NCI-H2196 treated with DMSO at 0.1 percent for 48 hours (cell line): ENCODE measurements at regions not wholly inside any gene's neighbourhood (a gene's known extent, or its start where the extent isn't known, plus 50 kb on each side); places are given as distances from the start of the nearest gene placed in this dataset.

Source experiments
- DNase-seq: peaks from one replicate; lab custom pipeline; 2025; ENCODE audit not compliant: unreplicated experiment; lab: John Stamatoyannopoulos, UW

DNA sequence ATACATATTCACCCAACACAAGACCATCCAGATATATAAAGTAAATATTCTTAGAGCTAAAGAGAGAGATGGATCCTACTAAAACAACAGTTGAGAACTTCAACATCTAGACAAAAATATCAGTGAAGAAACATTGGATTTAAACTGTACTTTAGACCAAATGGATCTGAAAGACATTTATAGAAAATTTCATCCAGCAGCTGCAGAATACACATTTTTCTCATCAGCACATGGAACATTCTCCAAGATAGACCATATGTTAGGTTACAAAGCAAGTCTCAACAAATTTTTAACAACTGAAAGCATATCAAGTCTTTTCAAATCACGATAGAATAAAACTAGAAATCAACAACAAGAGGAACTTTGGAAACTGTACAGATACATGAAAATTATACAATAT lies 369.0 kb upstream of the CCDC54 start:
- DNase-seq = no peak

DNA sequence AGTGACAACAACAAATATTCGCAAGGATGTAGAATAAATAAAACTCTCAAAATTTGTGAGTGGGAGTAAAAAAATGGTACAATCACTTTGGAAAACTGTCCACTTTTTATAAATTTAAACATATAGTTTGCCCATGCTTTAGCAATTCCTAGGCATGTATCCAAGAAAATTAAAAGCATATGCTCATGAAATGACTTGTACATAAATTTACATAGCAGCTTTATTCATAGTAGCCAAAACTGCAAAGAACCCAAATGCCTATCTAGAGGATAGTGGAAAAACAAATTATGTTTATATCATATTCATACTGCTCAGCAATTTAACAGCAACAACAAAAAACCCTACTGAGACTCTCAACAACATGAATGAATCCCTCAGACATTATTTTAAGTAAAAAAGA lies 363.6 kb upstream of the CCDC54 start:
- no peak for DNase-seq

DNA sequence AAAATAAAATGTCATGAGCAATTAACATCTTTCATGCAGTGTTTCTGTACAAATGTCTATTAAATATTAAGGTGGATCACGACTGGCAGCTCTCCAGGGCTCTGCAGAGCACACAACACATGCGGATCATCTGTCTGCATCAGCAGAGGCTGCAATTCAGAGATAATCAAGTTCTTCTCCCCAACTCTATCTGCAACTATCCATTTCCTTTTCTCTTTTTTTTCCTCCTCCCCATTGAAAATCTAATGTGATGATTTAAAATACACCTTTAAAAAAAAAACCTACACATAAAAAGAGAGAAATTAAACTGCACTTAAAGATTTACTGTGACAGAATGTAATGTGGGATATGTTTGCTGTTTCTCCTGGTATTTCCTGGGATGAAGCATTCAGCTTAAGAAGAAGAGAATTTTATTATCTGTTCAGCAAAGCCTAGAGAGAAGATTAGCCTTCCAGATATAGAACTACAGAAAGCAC lies 352.6 kb upstream of the CCDC54 start:
- DNase-seq = no peak

DNA sequence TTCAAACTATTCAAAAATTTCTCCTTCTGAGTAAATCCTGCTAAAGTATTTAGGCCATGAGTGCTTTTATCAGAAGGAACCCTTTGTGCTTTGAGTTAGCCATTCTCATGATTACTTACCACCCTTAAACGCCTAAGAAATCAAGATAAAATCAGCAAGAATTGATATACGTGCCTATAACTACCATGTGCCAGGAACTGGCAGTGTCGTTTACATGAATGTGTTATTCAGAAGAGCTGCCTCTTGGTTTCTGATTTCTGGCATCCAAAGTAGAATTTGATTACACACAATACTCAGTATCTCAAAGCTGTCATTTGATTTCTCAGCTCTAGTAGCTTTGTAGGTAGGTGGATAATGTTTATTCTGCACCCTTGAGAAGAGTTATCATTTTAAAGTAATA lies 351.3 kb upstream of the CCDC54 start:
- no peak for DNase-seq

DNA sequence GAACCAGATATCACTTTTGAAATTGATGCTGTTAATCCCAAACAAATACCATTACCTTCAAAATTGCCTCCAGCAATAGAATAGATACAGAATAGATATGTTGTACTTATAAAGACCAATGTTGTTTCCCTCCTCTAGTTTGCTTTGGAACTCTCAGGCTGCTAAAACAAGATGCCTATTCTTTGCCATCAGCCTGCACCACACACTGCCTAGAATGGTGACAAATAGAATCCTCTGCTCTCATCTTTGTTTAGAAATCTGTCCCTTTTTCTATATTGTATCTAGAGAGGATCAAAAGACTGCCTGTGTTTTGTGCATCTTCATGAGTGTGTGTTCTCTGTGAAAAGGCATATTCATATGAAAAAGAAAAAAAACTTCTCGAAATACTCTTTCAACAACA lies 349.2 kb upstream of the CCDC54 start:
- no peak for DNase-seq

DNA sequence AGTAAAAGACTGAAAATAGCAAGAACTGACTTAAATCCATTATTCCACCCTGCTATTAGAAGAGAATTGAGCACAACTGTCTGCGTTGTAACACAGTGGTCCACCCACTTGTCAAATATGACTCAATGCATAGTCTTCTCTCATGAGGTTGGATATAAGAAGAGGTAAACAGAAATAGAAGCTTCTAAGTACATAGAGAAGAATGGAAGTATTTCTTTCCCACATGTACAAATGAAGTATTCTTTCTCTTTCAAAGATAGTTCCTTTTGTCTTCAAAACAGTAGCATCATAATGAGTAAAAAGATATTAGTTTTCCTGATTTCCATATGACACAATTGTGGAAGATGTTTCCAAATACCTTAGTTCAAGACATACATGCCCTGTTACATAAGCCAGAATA lies 348.6 kb upstream of the CCDC54 start:
- DNase-seq = no peak

DNA sequence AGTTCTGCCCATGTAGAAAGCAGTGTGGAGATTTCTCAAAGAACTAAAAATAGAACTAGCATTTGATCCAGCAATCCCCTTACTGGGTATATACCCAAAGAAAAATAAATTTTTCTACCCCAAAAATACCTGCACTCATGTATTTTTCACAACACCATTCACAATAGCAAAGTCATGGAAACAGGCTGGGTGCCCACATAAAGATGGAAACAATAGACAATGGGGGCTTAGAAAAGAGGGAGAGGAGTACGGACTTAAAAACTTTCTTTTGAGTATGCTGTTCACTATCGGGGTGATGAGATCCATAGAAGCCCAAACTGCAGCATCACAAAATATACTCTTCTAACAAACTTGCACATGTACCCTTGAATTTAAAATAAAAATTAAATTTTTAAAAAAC lies 345.1 kb upstream of the CCDC54 start:
- DNase-seq = no peak

DNA sequence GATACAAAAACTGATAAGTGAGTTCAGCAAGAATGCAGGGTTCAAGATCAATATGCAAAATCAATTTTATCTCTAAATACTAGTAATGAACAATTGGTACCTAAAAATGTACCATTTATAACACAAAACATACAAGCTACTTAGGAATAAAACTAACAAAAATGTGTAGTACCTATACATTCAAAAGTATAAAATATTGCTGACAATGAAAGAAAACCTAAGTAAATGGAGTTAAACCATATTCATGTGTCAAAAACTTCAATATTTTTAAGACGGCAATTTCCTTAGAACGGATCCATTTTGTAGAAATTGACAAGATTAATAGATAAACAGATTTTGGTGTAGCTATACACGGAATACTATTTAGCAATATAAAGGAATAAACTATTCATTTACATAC lies 343.1 kb upstream of the CCDC54 start:
- no peak for DNase-seq

DNA sequence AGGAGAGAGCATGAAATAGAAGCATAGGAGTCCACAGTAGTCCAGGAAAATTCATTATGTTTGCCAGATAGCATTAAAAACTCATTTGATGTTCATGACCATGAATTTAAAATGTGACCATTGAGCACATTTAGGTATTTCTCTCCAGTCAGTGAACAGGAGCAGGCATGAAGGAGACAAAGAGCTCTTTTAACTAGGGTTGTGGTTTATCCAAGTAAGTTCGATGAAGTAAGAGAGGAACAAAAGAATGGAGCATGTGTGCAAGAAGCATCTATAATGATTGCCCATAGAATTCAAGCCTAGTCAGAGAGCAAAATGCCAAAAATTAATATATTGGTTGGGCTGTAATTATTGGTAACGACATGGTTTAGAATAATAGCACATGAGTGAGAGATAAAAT lies 342.1 kb upstream of the CCDC54 start:
- DNase-seq = no peak

DNA sequence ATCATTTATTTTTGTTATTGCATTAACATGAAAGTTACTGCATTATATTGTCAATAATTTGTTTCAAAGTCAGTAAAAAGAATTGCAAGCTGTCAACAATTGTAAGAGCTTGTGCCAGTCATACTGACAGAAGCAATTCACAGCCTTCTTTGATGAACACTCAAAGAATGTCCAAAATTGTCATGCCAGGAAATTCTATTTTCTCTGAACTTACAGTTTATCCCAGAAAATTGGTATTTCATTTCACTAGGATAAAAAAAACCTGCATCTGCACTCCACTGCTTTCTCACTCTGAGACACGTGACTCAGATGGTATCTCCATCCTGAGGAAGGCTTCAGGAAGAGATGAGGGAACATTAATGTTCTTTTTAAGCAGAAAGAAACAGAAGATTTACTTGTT lies 332.6 kb upstream of the CCDC54 start:
- no peak for DNase-seq

DNA sequence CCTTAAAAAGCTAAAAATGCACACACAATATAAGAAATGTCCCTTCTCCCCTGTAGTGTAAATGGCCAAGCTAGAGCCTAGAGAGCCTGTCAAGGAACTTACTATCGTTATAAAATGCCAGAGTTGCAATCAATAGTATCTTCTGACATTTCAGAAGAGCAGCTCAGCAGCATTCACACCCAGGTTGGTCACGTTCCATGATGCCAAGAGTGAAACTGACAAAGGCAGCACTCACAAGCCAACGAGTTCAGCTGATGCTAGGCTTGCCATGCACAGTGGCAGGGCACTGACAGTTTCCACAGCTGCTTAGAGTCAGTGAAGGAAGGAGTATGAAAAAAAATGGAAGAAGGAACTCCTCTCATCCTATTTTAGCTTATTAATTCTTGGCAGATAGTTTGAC lies 331.4 kb upstream of the CCDC54 start:
- no peak for DNase-seq

DNA sequence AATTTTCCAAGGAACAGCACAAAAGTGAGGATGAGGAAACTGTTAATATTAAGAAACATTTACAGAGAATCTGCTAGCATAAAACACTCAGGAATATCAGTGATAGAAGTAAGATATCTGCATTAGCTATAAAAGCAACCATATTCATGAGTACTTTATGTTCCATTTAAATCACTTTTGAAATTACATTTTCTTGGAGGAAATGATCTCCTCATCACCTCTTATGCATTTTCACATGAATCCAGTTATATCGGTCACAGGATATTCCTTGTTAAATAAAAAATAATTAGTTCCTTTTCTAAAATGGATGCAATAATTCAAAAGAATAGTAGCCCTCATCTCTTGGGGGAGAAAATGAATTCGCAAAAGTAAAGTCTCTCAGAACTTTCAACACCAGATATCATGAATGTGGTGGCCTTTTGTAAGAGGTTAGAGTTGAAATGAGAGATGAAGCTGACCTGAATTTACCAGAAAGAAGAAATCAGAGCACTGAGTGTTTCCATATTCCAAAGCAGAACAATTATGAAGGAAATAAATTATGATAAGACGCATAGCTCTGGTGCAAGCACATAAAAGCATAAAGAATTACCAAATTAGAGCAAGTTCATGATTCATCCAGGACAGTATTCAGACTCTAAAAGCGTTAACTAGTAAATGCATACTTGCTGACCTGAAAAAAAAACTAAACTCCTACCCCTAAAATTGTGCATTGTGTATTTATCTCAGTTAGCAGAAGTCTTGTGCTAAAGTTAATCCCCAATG lies 321.9 kb upstream of the CCDC54 start:
- no peak for DNase-seq

DNA sequence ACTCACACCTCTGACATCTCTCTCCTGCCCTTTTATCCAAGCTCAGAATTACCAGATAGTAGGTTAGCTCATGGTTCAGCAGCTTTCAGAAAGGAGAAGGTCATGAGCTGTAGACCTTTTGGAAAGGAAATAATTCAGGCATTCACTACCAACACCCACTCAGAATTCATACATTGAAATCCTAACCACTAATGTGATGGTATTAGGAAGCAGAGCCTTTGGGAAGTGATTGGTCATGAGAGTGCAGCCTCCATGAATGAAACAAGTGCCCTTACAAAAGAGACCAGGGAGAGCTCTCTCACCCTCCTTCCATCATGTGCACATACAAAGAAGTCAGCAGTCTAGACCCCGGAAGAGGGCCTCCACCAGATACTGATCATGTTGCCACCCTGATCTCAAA lies 315.8 kb upstream of the CCDC54 start:
- DNase-seq = no peak

DNA sequence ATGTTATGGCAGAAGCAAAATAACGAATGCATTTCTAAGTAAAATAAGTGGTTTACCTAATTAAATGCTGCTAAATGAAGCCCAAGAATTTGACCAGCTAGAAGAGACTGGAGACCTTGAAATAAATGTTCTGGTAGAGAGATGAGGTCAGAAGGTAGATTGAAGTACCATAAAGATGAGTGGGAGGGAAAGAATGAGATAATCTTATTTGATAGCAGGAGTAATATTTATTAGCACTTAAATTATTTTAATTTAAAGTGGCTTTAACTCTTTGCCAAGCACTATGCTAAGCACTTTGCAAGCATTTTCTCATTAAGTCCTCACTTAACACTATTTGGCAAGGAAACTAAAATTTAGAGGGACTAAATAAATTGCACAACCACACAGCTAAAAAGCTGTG lies 314.9 kb upstream of the CCDC54 start:
- DNase-seq = no peak

DNA sequence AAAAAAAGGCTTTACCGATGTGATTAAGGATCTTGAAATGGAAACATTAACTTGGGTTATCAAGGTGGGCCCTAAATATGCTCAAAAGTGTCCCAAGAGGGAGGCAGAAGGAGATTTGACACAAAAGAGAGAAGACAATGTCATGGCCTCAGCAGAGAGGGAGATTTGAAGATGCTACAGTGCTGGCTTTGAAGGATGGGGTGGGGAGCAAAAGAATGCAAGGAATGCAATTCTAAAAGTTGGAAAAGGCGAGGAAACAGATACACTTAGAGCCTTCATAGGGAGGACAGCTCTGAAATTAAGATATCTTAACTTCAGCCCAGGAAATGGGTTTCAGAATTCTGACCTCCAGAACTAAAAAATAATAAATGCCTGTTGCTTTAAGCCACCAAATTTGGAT lies 314.5 kb upstream of the CCDC54 start:
- no peak for DNase-seq

DNA sequence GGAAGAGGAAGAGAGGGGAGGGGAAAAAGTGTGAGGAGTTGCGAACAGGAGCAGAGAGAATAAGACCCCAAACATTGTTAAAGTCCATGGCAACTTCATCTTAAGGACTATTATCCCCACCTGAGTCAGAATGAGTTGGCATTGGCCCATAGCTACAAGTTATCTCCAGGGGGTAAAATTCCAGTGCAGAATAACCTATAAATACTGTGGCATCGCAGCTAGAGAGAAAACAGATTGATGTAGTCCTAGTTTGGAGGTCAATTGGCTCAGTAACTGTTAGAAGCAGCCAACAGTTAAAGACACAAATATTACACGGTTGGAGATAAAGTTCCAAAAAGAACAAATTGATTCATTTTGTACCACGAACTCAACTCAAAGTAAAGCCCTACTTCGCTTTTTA lies 313.9 kb upstream of the CCDC54 start:
- DNase-seq = no peak

DNA sequence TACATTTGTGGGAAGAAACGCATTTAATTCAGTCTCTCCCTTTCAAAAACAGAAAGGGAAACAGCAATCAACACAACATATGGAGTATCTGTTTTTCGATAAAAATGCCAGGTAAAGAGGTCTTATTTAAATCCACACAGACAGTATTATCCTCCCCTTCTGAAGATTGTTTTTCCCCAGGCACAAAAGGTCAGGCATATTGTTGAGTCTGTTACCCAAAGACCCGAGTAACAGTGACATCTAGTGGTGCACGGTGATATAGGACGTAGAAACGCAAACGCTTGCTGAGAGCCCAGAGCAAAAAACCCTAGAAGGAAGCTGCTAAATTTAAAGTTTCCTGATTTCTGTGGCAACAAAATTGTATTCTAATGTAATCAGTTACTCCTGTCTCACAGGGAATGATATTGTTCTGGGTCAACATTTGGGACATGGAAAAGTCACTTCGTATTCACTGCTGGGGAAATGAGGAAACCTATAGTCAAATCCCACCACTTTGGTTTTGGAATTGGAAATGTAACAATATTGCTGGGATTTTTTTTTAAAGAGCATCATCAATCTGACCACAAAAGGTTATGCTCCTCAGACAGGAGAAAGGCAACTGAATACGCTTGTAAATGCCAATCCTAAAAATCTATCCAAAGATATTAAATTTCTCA lies 312.7 kb upstream of the CCDC54 start:
- peak; percentile 52 for DNase-seq

DNA sequence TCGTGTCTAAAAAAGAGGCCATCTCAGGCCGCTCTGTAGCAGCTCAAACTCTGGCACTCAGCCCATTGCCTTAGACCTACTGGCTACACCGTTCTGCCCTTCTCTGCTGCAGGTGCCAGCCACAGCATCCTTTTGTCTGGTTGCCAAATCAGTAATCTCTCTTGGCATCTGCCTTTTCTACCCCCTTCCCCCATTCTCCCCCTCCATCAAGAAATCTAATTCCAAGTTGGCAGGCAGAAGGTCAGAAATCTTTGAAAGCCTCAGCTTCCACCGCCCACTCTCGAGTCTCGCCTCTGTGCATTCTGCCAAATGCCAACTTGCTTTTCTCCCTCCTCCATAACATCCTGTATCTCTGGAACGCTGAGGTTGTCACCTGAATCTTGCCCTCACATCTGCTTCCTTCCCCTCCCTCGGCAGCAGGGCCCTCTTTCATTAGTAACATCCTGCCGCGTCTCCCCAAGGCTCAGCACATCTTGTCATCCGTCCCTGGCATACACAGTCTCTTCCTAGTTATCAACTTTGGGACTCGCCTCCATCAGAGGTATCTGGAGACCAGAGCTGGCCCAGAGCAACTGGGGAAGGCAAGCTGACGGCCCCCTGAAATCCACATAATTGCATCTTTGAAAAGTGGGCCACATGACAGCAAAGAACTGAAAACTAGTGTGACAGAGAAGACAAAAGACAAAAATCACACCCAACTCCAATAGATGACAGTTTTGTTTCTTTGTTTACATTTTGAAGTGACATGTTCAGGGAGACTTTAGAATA lies 312.0 kb upstream of the CCDC54 start:
- DNase-seq = peak; percentile 74

DNA sequence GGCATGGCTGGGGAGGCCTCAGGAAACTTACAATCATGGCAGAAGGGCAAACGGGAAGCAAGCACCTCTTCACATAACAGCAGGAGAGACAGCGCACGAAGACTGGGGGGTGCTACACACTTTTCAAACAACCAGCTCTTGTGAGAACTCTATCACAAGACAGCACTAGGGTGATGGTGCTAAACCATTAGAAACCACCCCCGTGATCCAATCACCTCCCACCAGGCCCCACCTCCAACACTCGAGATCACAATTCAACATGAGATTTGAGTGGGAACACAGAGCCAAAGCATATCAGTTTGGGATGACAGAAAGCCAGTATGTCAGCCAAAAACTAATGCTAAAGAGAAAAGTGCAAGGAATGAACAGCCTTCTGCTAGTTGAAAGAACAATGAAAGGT lies 309.8 kb upstream of the CCDC54 start:
- no peak for DNase-seq

DNA sequence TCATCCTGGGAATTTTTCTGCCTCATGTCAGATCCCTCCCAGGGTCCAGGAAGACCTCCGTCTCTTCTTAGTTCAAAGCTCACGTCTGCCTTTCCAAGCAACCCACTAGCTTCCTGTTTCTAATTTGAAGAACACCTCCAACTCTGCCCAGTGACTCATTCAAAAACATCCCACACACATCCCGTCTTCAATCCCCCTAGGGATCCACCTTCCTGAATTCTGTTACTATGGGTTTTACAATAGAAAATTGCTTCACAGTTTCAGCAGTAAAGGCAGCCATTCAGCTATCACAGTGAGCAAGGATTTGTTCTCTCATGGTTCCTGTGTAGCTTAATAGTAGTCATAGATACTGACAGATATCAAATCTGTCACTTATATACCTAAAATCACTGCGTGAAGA lies 308.3 kb upstream of the CCDC54 start:
- no peak for DNase-seq

DNA sequence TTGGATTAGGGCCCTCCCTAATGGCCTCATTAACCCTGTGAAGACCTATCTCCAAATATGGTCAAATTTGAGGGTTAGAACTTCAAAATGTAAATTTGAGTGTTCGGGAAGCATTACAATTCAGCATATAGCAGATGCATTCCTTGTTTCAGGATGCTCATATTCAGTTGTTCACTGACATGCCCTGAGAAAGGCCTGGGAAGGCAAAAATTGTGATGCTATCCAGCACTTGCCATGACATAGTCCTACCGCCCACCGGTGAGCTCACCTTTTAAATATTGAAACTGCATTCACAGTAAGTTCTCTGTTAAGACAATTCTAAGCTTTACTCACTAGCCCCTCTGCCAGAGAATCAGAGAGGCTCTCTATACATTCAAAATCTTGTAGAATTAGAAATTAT lies 300.3 kb upstream of the CCDC54 start:
- no peak for DNase-seq

DNA sequence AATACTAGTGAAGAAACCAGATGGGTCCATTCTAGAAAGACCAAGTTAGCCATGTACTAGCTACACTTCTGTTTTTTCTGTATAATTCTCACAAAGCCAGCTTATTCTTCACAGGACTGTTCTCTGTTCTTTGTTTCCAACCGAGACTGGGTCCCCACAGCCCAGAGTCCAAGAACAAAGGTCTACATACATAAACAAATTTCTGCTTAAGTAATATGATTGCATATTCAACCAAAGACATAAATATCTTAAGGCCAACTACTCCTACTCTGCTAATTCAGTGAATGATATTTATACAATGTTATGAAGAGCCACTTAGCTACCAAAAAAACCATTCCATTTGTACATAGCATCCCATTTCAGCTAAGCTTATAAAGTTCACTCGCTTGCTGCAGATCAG lies 299.8 kb upstream of the CCDC54 start:
- no peak for DNase-seq
